Trophoblast cell (in vitro differentiated cells and primary cell): ENCODE measurements at regions not wholly inside any gene's neighbourhood (a gene's known extent, or its start where the extent isn't known, plus 50 kb on each side); places are given as distances from the start of the nearest gene placed in this dataset.

Experiments
- DNase-seq, 2 donors: peaks; one replicate each; pipeline ENCODE4 v3.0.0-alpha.2; 2016
- H2AFZ ChIP-seq: 2 replicates; pipeline ENCODE4 v1.6.1; 2013; ENCODE audit warnings: low read length, moderate library complexity, mild to moderate bottlenecking; ENCODE audit not compliant: insufficient read depth, poor library complexity
- H2AK5ac ChIP-seq: 2 replicates; pipeline ENCODE4 v1.6.1; 2013; ENCODE audit warnings: mild to moderate bottlenecking, low read length
- H2BK120ac ChIP-seq: 2 replicates; pipeline ENCODE4 v1.6.1; 2013; ENCODE audit warnings: low read length, mild to moderate bottlenecking, moderate library complexity; ENCODE audit not compliant: insufficient read depth, poor library complexity
- H2BK12ac ChIP-seq: 2 replicates; pipeline ENCODE4 v1.6.1; 2013; ENCODE audit warnings: mild to moderate bottlenecking, low read length, moderate library complexity
- H2BK5ac ChIP-seq: 2 replicates; pipeline ENCODE4 v1.6.1; 2013; ENCODE audit warnings: low read length, low read depth, moderate library complexity, mild to moderate bottlenecking; ENCODE audit not compliant: poor library complexity
- H3K14ac ChIP-seq: 2 replicates; pipeline ENCODE4 v1.6.1; 2013; ENCODE audit warnings: mild to moderate bottlenecking, low read length
- H3K18ac ChIP-seq: 2 replicates; pipeline ENCODE4 v1.6.1; 2013; ENCODE audit warnings: mild to moderate bottlenecking, low read length
- H3K23ac ChIP-seq: 2 replicates; pipeline ENCODE4 v1.6.1; 2013; ENCODE audit warnings: low read length
- H3K27ac ChIP-seq: 2 replicates; pipeline ENCODE4 v1.5.1; 2013; ENCODE audit warnings: low read depth, mild to moderate bottlenecking, inconsistent platforms, low read length, moderate library complexity
- H3K27me3 ChIP-seq: 2 replicates; pipeline ENCODE4 v1.6.1; 2013; ENCODE audit warnings: inconsistent platforms, mild to moderate bottlenecking, low read length, moderate library complexity; ENCODE audit not compliant: insufficient read depth
- H3K36me3 ChIP-seq, 2 experiments: 1 replicate in 1 of 2; 2 replicates in 1 of 2; pipeline ENCODE4 v1.6.1; 2013; ENCODE audit warnings: low read length in 2 of 2, mild to moderate bottlenecking in 2 of 2, moderate library complexity in 1 of 2; ENCODE audit not compliant: insufficient read depth in 2 of 2, control insufficient read depth in 1 of 2
- H3K4ac ChIP-seq: 2 replicates; pipeline ENCODE4 v1.6.1; 2013; ENCODE audit warnings: low read depth, mild to moderate bottlenecking, low read length, moderate library complexity
- H3K4me1 ChIP-seq, 2 experiments: 1 replicate in 1 of 2; 2 replicates in 1 of 2; pipeline ENCODE4 v1.6.1; 2013; ENCODE audit warnings: low read length in 2 of 2, mild to moderate bottlenecking in 2 of 2, moderate library complexity in 1 of 2; ENCODE audit not compliant: insufficient read depth in 2 of 2, control insufficient read depth in 1 of 2
- H3K4me2 ChIP-seq: 2 replicates; pipeline ENCODE4 v1.6.1; 2013; ENCODE audit warnings: inconsistent platforms, mild to moderate bottlenecking, low read length, moderate library complexity
- H3K4me3 ChIP-seq: 2 replicates; pipeline ENCODE4 v1.5.1; 2013; ENCODE audit warnings: mild to moderate bottlenecking, low read depth, low read length, inconsistent platforms
- H3K79me1 ChIP-seq: one replicate; pipeline ENCODE4 v1.6.1; 2013; ENCODE audit warnings: low read length
- H3K79me2 ChIP-seq: 2 replicates; pipeline ENCODE4 v1.6.1; 2013; ENCODE audit warnings: low read length, mild to moderate bottlenecking; ENCODE audit not compliant: control insufficient read depth, insufficient read depth, poor library complexity
- H3K9ac ChIP-seq: 2 replicates; pipeline ENCODE4 v1.6.1; 2013; ENCODE audit warnings: mild to moderate bottlenecking, low read length
- H3K9me3 ChIP-seq: 2 replicates; pipeline ENCODE4 v1.6.1; 2013; ENCODE audit warnings: low read depth, mild to moderate bottlenecking, control low read depth, inconsistent platforms, low read length; ENCODE audit not compliant: insufficient read depth
- H4K12ac ChIP-seq: 2 replicates; pipeline ENCODE4 v1.6.1; 2013; ENCODE audit warnings: low read depth, mild to moderate bottlenecking, low read length, moderate library complexity
- H4K8ac ChIP-seq: 2 replicates; pipeline ENCODE4 v1.6.1; 2013; ENCODE audit warnings: low read depth, mild to moderate bottlenecking, low read length, moderate library complexity
- H4K91ac ChIP-seq: one replicate; pipeline ENCODE4 v1.6.1; 2013; ENCODE audit warnings: low read depth, mild to moderate bottlenecking, low read length, moderate library complexity
- whole genome bisulfite sequencing: extraction: QIAGEN DNeasy Blood & Tissue Kit; methylation state at CpG from one replicate; pipeline ENCODE4 v1.1.7; 2013; ENCODE audit warnings: missing lambda C conversion rate; ENCODE audit not compliant: insufficient read length, insufficient coverage; ENCODE audit errors: extremely low coverage; 5-methylcytosine and 5-hydroxymethylcytosine counted together

DNA sequence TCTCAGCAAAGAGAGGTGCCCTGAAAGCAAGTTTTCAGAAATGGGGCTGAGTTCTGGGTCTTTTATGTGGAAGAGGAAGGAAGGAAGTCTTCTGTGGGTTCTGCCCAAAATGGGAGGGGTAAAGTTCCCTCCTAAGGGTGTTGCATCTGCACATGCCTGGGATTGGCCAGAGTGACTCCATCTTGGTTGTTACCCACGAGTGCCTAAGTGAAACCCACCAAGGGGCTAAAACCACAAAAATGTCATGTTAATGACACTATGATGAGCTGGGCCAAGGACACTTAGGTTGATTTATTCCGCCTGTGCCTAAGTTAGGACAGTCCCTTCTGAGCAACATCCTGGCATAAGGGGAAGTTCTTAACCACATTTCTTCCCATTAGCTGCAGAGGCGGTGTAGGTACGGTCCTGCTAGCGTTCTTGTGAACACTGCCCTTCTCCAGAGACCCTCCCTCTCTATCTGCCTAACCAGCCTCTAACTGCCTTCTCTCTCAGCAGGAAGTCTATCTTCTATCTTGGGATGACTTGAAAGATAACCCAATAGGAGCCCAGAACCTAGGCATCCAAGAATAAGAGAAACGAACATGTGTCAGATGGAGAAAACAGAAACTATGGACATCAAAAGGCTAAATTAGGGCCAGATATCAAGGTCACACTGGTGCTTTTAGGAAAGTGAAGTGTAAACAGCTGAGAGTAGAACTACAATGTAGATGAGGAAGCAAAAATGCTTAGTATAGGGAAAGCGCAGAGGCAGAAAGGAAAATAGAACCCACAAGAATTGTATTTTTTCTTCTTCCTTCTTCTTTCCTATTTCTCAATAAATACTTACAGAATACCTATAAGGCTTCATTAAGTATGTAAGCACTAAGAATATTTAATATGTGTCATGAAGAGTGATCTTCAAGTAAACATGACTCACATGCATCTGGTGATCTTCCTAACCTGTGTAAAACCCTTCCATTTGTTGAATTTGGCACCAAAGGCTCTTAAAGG, 104.2 kb upstream of the AMN1 start:
- Histone ChIP-seq H3K79me2 (no peaks in the 10 kb centered on the region), H4K12ac (no peak overlapping the region), H4K8ac (no peak overlapping the region), H2BK120ac (no peak overlapping the region), H3K9me3 (peaks cover 2% of the 10 kb centered on the region), H3K23ac (no peak overlapping the region), H2AK5ac (no peak overlapping the region), H3K18ac (no peak overlapping the region), H3K9ac (no peak overlapping the region), H4K91ac (no peak overlapping the region), H3K36me3 (no peaks in the 10 kb centered on the region), H3K27me3 (no peaks in the 10 kb centered on the region), H2BK12ac (no peak overlapping the region), H3K79me1 (no peaks in the 10 kb centered on the region), H3K4me1 (no peaks in the 10 kb centered on the region), H3K27ac (no peak overlapping the region), H3K4ac (no peak overlapping the region), H3K14ac (no peak overlapping the region), H2AFZ (no peak overlapping the region), H3K4me2 (no peak overlapping the region), H2BK5ac (no peak overlapping the region), H3K4me3 (no peak overlapping the region)
- peak; percentile 5 to 6 for DNase-seq
- WGBS: no CpG with 5 or more reads among the region's 7 CpGs

DNA sequence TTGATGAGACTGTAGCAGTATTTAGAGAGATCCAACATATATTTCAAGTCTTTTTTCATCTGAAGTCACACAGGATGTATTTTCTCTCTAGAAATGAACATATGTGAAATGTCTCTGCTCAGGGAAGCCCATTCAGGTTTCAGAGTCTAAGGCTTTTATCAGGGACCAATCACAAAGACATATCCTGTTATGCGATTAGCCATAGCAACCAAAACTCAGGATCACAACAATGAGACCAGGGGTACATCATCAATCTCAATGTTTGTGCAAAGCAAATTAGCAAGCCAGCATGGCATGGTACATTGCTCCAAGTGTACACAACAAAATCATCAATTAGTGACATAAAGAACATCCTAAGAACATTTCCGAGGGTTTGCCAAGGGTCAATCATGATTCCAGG, 99.2 kb upstream of the AMN1 start:
- Histone ChIP-seq H3K4ac (no peak overlapping the region), H3K14ac (no peak overlapping the region), H3K23ac (no peak overlapping the region), H3K4me1 (no peaks in the 10 kb centered on the region), H4K8ac (no peak overlapping the region), H3K4me3 (no peak overlapping the region), H4K12ac (no peak overlapping the region), H3K27me3 (no peaks in the 10 kb centered on the region), H4K91ac (no peak overlapping the region), H3K79me1 (no peaks in the 10 kb centered on the region), H2BK5ac (no peak overlapping the region), H2BK120ac (no peak overlapping the region), H3K27ac (no peak overlapping the region), H3K4me2 (no peak overlapping the region), H3K79me2 (no peaks in the 10 kb centered on the region), H2BK12ac (no peak overlapping the region), H3K36me3 (no peaks in the 10 kb centered on the region), H2AFZ (no peak overlapping the region), H3K18ac (no peak overlapping the region), H3K9ac (no peak overlapping the region), H3K9me3 (peaks cover 2% of the 10 kb centered on the region), H2AK5ac (no peak overlapping the region)
- no peak for DNase-seq
- WGBS: no CpG with 5 or more reads among the region's 2 CpGs

DNA sequence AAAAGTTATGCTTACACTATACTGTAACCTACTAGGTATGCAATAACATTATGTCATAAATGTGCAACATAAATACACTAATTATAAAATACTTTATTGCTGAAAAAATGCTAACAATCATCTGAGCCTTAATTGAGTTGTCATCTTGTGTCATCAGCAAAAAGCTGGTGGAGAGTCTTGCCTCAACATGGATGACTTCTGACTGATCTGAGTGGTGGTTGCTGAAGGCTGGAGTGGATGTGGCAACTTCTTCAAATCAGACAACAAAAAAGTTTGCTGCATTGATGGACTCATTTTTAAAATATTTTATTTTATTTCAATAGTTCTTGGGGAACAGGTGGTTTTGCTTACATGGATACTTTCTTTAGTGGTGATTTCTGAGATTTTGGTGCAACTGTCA, 93.9 kb upstream of the AMN1 start:
- Histone ChIP-seq H3K14ac (no peak overlapping the region), H3K4me1 (no peaks in the 10 kb centered on the region), H3K9me3 (peaks cover 2% of the 10 kb centered on the region), H2BK12ac (no peak overlapping the region), H2AFZ (no peak overlapping the region), H2BK120ac (no peak overlapping the region), H3K79me2 (no peaks in the 10 kb centered on the region), H2AK5ac (no peak overlapping the region), H3K27me3 (no peaks in the 10 kb centered on the region), H2BK5ac (no peak overlapping the region), H3K36me3 (no peaks in the 10 kb centered on the region), H3K9ac (no peak overlapping the region), H4K91ac (no peak overlapping the region), H3K4me3 (no peak overlapping the region), H3K79me1 (no peaks in the 10 kb centered on the region), H3K23ac (no peak overlapping the region), H3K4me2 (no peak overlapping the region), H4K8ac (no peak overlapping the region), H3K27ac (no peak overlapping the region), H3K4ac (no peak overlapping the region), H3K18ac (no peak overlapping the region), H4K12ac (no peak overlapping the region)
- DNase-seq: no peak

- WGBS: no CpG with 5 or more reads among the region's 3 CpGs
Observed at GRCh38 chr12:31821484-31821883, 92.7 kb upstream of the AMN1 start.

More at GRCh38 chr12:31821484-31821883, 92.7 kb upstream of the AMN1 start:
- H2BK5ac ChIP-seq: no peak overlapping the region
- no peaks in the 10 kb centered on the region for H3K36me3 ChIP-seq
- no peak overlapping the region for H4K8ac ChIP-seq
- H3K14ac ChIP-seq: no peak overlapping the region
- no peaks in the 10 kb centered on the region for H3K79me1 ChIP-seq
- H2BK120ac ChIP-seq: no peak overlapping the region
- no peak overlapping the region for H3K18ac ChIP-seq
- H3K27ac ChIP-seq: no peak overlapping the region
- no peak overlapping the region for H3K9ac ChIP-seq
- no peak overlapping the region for H3K4me3 ChIP-seq
- H2BK12ac ChIP-seq: no peak overlapping the region
- H3K27me3 ChIP-seq: no peaks in the 10 kb centered on the region
- H2AK5ac ChIP-seq: no peak overlapping the region
- no peak overlapping the region for H3K4me2 ChIP-seq
- no peak overlapping the region for H3K23ac ChIP-seq
- H3K79me2 ChIP-seq: no peaks in the 10 kb centered on the region
- no peak overlapping the region for H4K91ac ChIP-seq
- DNase-seq: no peak
- no peak overlapping the region for H3K4ac ChIP-seq
- H2AFZ ChIP-seq: no peak overlapping the region
- no peaks in the 10 kb centered on the region for H3K4me1 ChIP-seq
- no peak overlapping the region for H4K12ac ChIP-seq
- no peaks in the 10 kb centered on the region for H3K9me3 ChIP-seq
